ENCODE measurements at regions not wholly inside any gene's neighbourhood (a gene's known extent, or its start where the extent isn't known, plus 50 kb on each side); places are given as distances from the start of the nearest gene placed in this dataset.

DNA sequence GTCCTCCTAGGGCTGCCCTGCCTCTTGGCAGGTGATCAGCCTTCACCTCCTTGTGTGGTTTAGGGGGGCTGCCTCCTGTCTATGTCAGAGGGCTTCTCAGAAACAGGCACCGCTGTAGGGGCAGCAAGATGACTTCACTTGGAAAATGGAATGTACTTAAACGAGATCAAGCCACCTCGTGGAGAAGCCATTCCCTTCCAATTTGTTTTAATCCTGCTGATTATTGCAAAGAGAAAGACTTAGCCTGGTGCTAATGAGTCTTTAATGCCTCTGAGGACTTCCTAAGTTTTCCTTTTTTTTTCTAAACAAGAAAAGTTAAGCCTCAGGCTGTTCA is 62.3 kb upstream of the RFLNA start:
- TF ChIP-seq, protein P1, sequence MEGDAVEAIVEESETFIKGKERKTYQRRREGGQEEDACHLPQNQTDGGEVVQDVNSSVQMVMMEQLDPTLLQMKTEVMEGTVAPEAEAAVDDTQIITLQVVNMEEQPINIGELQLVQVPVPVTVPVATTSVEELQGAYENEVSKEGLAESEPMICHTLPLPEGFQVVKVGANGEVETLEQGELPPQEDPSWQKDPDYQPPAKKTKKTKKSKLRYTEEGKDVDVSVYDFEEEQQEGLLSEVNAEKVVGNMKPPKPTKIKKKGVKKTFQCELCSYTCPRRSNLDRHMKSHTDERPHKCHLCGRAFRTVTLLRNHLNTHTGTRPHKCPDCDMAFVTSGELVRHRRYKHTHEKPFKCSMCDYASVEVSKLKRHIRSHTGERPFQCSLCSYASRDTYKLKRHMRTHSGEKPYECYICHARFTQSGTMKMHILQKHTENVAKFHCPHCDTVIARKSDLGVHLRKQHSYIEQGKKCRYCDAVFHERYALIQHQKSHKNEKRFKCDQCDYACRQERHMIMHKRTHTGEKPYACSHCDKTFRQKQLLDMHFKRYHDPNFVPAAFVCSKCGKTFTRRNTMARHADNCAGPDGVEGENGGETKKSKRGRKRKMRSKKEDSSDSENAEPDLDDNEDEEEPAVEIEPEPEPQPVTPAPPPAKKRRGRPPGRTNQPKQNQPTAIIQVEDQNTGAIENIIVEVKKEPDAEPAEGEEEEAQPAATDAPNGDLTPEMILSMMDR (conservative IDR thresholded peaks at IDR 0.05) = no peak

DNA sequence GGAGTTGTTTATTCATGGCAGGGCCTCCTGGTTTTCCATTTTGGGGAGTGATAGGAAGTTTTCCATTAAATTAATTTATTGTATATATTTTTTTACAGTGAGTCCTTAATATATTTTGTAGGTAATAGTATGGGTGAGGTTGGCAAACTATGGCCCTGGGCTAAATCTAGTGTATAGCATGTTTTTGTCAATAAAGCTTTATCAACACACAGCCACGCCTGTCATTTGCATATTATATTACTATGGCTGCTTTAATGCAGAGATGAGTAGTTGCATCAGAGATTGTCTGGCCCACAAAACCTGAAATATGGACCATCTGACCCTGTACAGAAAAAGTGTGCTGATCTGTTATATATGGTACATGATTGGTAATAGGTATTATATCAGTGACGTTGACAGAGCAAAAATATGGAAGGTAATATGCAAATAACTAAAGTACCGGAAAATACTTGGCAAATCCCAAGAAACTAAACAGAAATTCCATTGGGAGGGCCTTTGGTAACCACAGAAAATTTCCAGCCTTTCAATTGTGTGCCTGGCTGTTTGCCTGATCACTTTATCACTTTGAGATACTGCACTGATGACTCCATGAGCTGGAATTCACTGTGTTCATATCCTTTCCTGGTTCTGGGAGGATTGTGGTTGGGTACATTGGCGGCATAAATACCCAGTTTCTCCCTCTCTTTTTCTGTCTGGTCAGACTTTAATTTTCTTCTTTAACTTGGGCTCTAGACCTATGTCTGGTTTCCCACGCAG is 61.7 kb upstream of the RFLNA start:
- H3K9me3 Mint-ChIP-seq = peaks cover 16% of the 10 kb centered on the region
- no peak for DNase-seq (ENCODE audit: low read depth, low spot score)
- no peak overlapping the region for H3K27ac Mint-ChIP-seq (ENCODE audit: unreplicated experiment)
- TF ChIP-seq, protein P1 (conservative IDR thresholded peaks at IDR 0.05) = no peak
- H3K36me3 Mint-ChIP-seq (ENCODE audit: low read depth) = peaks cover 10% of the 10 kb centered on the region
- H3K27me3 Mint-ChIP-seq (ENCODE audit: low read depth) = peaks cover 2% of the 10 kb centered on the region
- no peak overlapping the region for H3K4me3 Mint-ChIP-seq
- no peaks in the 10 kb centered on the region for H3K4me1 Mint-ChIP-seq

More for the DNA sequence above, 62.3 kb upstream of the RFLNA start:
- peaks cover 2% of the 10 kb centered on the region for H3K27me3 Mint-ChIP-seq (ENCODE audit: low read depth)
- no peaks in the 10 kb centered on the region for H3K4me1 Mint-ChIP-seq
- no peak for DNase-seq (ENCODE audit: low read depth, low spot score)
- H3K36me3 Mint-ChIP-seq (ENCODE audit: low read depth) = peaks cover 10% of the 10 kb centered on the region
- H3K9me3 Mint-ChIP-seq = peaks cover 16% of the 10 kb centered on the region
- no peak overlapping the region for H3K27ac Mint-ChIP-seq (ENCODE audit: unreplicated experiment)
- H3K4me3 Mint-ChIP-seq = no peak overlapping the region

DNA sequence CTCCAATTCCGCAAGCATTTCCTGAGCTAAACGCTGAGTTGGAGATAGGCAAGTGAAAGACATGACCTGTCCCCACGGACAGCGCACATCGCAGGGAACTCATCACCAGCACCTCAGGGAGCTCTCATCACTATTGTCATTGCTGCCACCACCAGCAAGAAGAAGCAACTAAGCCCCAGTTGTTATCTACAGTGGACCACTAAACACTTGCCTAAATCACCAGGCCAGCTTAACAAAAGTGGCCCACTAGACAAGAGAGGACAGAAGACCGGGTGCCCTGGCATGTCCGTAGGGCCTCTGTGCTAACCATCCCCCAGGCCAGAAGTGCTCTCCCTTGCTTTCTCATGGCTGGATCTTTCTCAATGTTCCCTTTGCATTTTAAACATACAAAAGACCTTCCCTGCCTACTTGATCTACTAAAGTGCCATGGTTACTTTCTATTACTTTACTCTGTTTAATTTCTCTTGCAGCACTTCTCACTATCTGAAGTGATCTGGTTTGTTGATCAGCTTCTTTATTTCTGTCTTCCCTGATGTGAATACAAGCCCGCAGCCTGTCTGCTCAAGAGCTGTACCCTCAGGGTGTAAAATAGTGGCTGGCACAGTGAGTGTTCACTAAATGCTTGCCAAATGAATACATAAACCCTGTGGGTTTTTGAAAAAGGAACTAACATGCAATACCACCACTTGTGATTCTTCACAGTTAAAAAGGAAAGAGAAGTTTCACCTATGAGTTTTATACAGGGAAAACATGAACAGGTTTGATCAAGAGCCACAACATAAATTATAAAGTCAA is 60.9 kb upstream of the RFLNA start:
- Mint-ChIP-seq H3K4me1 (no peaks in the 10 kb centered on the region), H3K27ac (ENCODE audit: unreplicated experiment) (no peak overlapping the region), H3K36me3 (ENCODE audit: low read depth) (peaks cover 10% of the 10 kb centered on the region), H3K27me3 (ENCODE audit: low read depth) (peaks cover 2% of the 10 kb centered on the region), H3K4me3 (no peak overlapping the region), H3K9me3 (peaks cover 16% of the 10 kb centered on the region)
- TF ChIP-seq, protein P1 (conservative IDR thresholded peaks at IDR 0.05) = no peak
- DNase-seq (ENCODE audit: low read depth, low spot score) = no peak

DNA sequence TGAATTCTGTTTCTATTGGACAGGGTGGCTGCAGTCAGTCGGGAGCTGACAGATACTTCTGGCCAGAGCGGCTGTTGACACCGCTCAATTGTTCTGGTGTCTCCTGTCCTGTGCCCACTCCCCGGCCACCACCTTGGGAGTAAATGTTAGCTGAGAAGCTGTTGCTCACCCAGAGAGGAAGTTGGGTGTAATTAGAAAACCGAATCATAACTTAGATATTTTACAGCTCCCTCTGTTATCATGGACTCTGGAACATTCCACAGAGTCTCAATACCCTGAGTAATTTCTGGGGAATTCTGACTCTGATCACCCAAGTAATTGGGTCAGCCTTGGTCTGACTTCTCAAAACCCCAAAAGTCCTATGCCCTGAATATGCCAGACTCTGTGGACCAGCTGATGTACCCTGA is 58.3 kb upstream of the RFLNA start:
- no peak for DNase-seq (ENCODE audit: low read depth, low spot score)
- Mint-ChIP-seq H3K27me3 (ENCODE audit: low read depth) (peaks cover 2% of the 10 kb centered on the region), H3K9me3 (peaks cover 13% of the 10 kb centered on the region), H3K4me3 (no peak overlapping the region), H3K27ac (ENCODE audit: unreplicated experiment) (no peak overlapping the region), H3K36me3 (ENCODE audit: low read depth) (peaks cover 5% of the 10 kb centered on the region), H3K4me1 (no peaks in the 10 kb centered on the region)
- TF ChIP-seq, protein P1 (conservative IDR thresholded peaks at IDR 0.05) = no peak

DNA sequence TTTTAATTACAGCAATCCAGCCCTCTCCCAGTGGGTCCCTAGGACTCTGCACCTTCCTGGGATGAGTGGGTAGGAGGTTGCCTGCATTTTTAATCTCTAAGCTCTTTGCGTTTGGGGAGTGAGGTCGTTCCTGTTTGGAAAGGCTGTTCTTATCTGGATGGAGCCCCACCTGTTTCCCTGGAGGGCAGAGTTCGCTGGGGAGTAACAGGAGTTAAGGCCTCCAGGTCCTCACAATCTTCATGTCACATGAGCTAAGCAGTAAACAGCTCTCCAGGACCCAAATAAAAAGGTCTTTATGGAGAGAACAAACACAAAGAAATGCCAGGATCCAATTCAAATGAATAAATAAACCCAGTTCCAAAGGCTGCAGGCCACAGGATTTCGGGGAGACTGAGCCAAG is 56.0 kb upstream of the RFLNA start:
- peaks cover 13% of the 10 kb centered on the region for H3K9me3 Mint-ChIP-seq
- DNase-seq (ENCODE audit: low read depth, low spot score) = no peak
- H3K27ac Mint-ChIP-seq (ENCODE audit: unreplicated experiment) = no peak overlapping the region
- H3K4me1 Mint-ChIP-seq = no peaks in the 10 kb centered on the region
- no peak overlapping the region for H3K4me3 Mint-ChIP-seq
- H3K27me3 Mint-ChIP-seq (ENCODE audit: low read depth) = peaks cover 7% of the 10 kb centered on the region
- TF ChIP-seq, protein P1 (conservative IDR thresholded peaks at IDR 0.05) = no peak
- peaks cover 5% of the 10 kb centered on the region for H3K36me3 Mint-ChIP-seq (ENCODE audit: low read depth)

Data from neural crest cell (in vitro differentiated cells).